Neural progenitor cell (in vitro differentiated cells): ENCODE measurements at regions not wholly inside any gene's neighbourhood (a gene's known extent, or its start where the extent isn't known, plus 50 kb on each side); places are given as distances from the start of the nearest gene placed in this dataset.
"Not testable (repeated sequence)": the region's sequence is repeated elsewhere in the genome, so short reads cannot be mapped to it uniquely, and the experiment has no call there.

Source experiments
- DNase-seq: peaks from one replicate; pipeline ENCODE4 v3.0.0-alpha.2; 2016; ENCODE audit warnings: low spot score
- H2AFZ ChIP-seq: fragments of 200-600 bp; sonication (generic); replicated peaks from 2 replicates; pipeline ENCODE4 v1.6.1; 2016; ENCODE audit warnings: antibody characterized with exemption
- H3F3A ChIP-seq: fragments of 200-600 bp; sonication (generic); 2 replicates; pipeline ENCODE4 v1.6.1; 2016; ENCODE audit warnings: antibody characterized with exemption, low read depth
- H3K27ac ChIP-seq: fragments of 200-600 bp; sonication (generic); 2 replicates; pipeline ENCODE4 v1.5.1; 2016; ENCODE audit warnings: mild to moderate bottlenecking
- H3K27me3 ChIP-seq: fragments of 200-600 bp; sonication (generic); 2 replicates; pipeline ENCODE4 v1.6.1; 2016; ENCODE audit warnings: mild to moderate bottlenecking, moderate library complexity
- H3K36me3 ChIP-seq: fragments of 200-600 bp; sonication (generic); 2 replicates; pipeline ENCODE4 v1.5.1; 2016
- H3K4me1 ChIP-seq: fragments of 200-600 bp; sonication (generic); 2 replicates; pipeline ENCODE4 v1.6.1; 2016; ENCODE audit warnings: mixed run types
- H3K4me2 ChIP-seq: fragments of 200-600 bp; sonication (generic); 2 replicates; pipeline ENCODE4 v1.6.1; 2016
- H3K4me3 ChIP-seq: fragments of 200-600 bp; sonication (generic); 2 replicates; pipeline ENCODE4 v1.5.1; 2016
- H3K79me2 ChIP-seq: fragments of 200-600 bp; sonication (generic); 2 replicates; pipeline ENCODE4 v1.6.1; 2016; ENCODE audit warnings: low read depth
- H3K9ac ChIP-seq: fragments of 200-600 bp; sonication (generic); 2 replicates; pipeline ENCODE4 v1.6.1; 2016
- H3K9me3 ChIP-seq: fragments of 200-600 bp; sonication (generic); 2 replicates; pipeline ENCODE4 v1.5.1; 2016; ENCODE audit warnings: low read depth
- H4K20me1 ChIP-seq: fragments of 200-600 bp; sonication (generic); 2 replicates; pipeline ENCODE4 v1.6.1; 2016; ENCODE audit warnings: low read depth
- H3K27ac Mint-ChIP-seq: 3 replicates; pipeline ENCODE4 v1.8.0; 2021; ENCODE audit warnings: mixed read lengths
- H3K27me3 Mint-ChIP-seq: 2 replicates; pipeline ENCODE4 v1.8.0; 2022; ENCODE audit warnings: low read depth, mild to moderate bottlenecking, inconsistent platforms, moderate library complexity, mixed read lengths; ENCODE audit not compliant: insufficient read depth
- H3K36me3 Mint-ChIP-seq: 3 replicates; pipeline ENCODE4 v1.8.0; 2021; ENCODE audit warnings: mixed read lengths
- H3K4me1 Mint-ChIP-seq: 3 replicates; pipeline ENCODE4 v1.8.0; 2021; ENCODE audit warnings: mixed read lengths
- H3K4me3 Mint-ChIP-seq: 3 replicates; pipeline ENCODE4 v1.8.0; 2021; ENCODE audit warnings: mild to moderate bottlenecking, moderate library complexity, mixed read lengths
- H3K9me3 Mint-ChIP-seq: 3 replicates; pipeline ENCODE4 v1.8.0; 2020; ENCODE audit warnings: mixed read lengths
- CTCF ChIP-seq: fragments of 200-600 bp; sonication (generic); IDR thresholded peaks from 2 replicates; pipeline ENCODE4 v1.5.1; 2017; ENCODE audit warnings: antibody characterized with exemption, mild to moderate bottlenecking
- EZH2 ChIP-seq: fragments of 200-600 bp; sonication (generic); IDR thresholded peaks from 2 replicates; pipeline ENCODE4 v1.6.1; 2017; ENCODE audit warnings: antibody characterized with exemption, mild to moderate bottlenecking, moderate library complexity
- EZH2phosphoT487 ChIP-seq: fragments of 200-600 bp; sonication (generic); IDR thresholded peaks from 2 replicates; pipeline ENCODE4 v1.6.1; 2017; ENCODE audit warnings: antibody characterized with exemption

DNA sequence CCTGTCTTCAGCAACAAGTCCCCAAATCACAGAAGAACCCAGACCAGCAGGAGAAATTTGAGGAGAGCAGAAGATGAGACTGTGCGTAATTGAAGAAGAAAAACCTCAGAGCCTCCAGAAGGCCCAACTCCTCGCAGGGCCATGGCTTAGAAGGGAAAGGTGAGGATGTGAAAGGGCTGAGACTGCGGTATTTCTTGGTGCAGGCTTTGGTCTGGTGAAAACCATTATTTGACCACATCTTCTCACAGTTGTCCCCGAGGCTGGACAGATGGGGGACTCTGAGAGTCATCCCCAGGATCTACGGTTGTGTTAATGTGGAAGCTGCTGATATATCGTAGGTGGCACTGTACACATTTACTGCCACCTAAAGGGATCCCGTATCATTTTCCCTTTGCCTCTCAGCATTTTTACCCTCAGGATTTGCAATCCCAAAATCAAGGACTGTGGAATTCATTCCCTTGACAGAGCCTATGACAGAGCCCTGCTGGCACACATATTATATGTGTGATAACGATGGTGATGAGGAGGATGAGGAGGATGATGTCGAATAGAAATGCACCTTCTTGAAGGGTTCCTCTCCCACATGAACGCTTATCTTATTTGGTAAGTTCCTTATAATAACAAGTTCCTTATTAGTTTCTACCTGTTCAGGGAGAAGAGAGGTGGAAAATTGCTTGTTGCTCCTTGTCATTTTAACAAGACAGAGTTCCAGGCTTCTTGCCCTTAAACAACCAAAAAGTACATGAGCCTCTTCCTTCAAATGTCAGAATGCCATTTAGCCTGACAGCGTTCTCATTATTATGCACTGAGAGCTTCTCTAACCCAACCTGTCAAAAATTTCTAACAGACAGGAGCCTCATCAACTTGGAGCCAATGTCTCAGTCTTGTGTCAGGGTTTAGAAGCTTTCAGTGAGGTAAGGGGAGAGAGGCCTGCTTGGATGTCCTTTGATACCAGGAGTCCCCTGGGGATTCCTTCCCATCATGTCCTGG, 135.8 kb downstream of the PXDC1 start:
- H3F3A ChIP-seq: no peaks in the 10 kb centered on the region
- H3K4me2 ChIP-seq: no peak overlapping the region
- no peaks in the 10 kb centered on the region for H3K27me3 ChIP-seq
- no peaks in the 10 kb centered on the region for H3K9me3 ChIP-seq
- no peak for DNase-seq
- TF ChIP-seq CTCF (no peak), EZH2phosphoT487 (no peak), EZH2 (no peak)
- Mint-ChIP-seq H3K36me3 (no peaks in the 10 kb centered on the region), H3K4me1 (peaks cover 20% of the 10 kb centered on the region), H3K27me3 (peaks cover 10% of the 10 kb centered on the region), H3K4me3 (no peak overlapping the region), H3K9me3 (no peaks in the 10 kb centered on the region), H3K27ac (no peak overlapping the region)
- H2AFZ ChIP-seq: no peak overlapping the region
- no peaks in the 10 kb centered on the region for H3K79me2 ChIP-seq
- no peaks in the 10 kb centered on the region for H3K4me1 ChIP-seq
- H4K20me1 ChIP-seq: no peaks in the 10 kb centered on the region
- no peak overlapping the region for H3K27ac ChIP-seq
- no peak overlapping the region for H3K4me3 ChIP-seq
- no peaks in the 10 kb centered on the region for H3K36me3 ChIP-seq
- no peak overlapping the region for H3K9ac ChIP-seq

GRCh38 chr6:3614918-3615317, 136.6 kb downstream of the PXDC1 start:
- DNase-seq: no peak

DNA sequence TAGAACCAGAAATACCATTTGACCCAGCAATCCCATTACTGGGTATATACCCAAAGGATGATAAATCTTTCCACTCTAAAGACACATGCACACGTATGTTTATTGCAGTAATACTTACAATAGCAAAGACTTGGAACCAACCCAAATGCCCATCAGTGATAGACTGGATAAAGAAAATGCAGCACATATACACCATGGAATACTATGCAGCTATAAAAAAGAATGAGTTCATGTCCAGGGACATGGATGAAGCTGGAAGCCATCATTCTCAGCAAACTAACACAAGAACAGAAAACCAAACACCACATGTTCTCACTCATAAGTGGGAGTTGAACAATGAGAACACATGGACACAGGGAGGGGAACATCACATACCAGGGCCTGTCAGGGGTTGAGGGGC, 137.9 kb downstream of the PXDC1 start:
- not testable (repeated sequence) for H3K79me2 ChIP-seq, H3K9me3 Mint-ChIP-seq, H3K27ac Mint-ChIP-seq, DNase-seq, H3K9me3 ChIP-seq, H3K9ac ChIP-seq, H3K36me3 Mint-ChIP-seq, H3K4me2 ChIP-seq, H3K4me3 ChIP-seq, H4K20me1 ChIP-seq, H3K4me1 ChIP-seq, H3K36me3 ChIP-seq, H3F3A ChIP-seq, H3K27me3 ChIP-seq, H3K4me3 Mint-ChIP-seq, H3K27ac ChIP-seq, H2AFZ ChIP-seq
- H3K4me1 Mint-ChIP-seq: peaks cover 34% of the 10 kb centered on the region
- H3K27me3 Mint-ChIP-seq: peaks cover 10% of the 10 kb centered on the region

More at GRCh38 chr6:3614918-3615317, 136.6 kb downstream of the PXDC1 start:
- Histone ChIP-seq H3K9ac (no peak overlapping the region), H2AFZ (no peak overlapping the region), H3K27me3 (no peaks in the 10 kb centered on the region), H3K4me3 (no peak overlapping the region), H3K27ac (no peak overlapping the region), H3F3A (peaks cover 3% of the 10 kb centered on the region), H3K36me3 (no peaks in the 10 kb centered on the region), H3K79me2 (no peaks in the 10 kb centered on the region), H3K4me1 (peaks cover 5% of the 10 kb centered on the region), H3K4me2 (no peak overlapping the region), H3K9me3 (no peaks in the 10 kb centered on the region), H4K20me1 (no peaks in the 10 kb centered on the region)
- TF ChIP-seq EZH2phosphoT487: no peak
- no peak for TF ChIP-seq CTCF
- Mint-ChIP-seq H3K36me3 (no peaks in the 10 kb centered on the region), H3K27me3 (peaks cover 10% of the 10 kb centered on the region), H3K9me3 (no peaks in the 10 kb centered on the region), H3K4me1 (peaks cover 25% of the 10 kb centered on the region), H3K27ac (no peak overlapping the region), H3K4me3 (no peak overlapping the region)
